ENCODE measurements at regions not wholly inside any gene's neighbourhood (a gene's known extent, or its start where the extent isn't known, plus 50 kb on each side); places are given as distances from the start of the nearest gene placed in this dataset.

DNA sequence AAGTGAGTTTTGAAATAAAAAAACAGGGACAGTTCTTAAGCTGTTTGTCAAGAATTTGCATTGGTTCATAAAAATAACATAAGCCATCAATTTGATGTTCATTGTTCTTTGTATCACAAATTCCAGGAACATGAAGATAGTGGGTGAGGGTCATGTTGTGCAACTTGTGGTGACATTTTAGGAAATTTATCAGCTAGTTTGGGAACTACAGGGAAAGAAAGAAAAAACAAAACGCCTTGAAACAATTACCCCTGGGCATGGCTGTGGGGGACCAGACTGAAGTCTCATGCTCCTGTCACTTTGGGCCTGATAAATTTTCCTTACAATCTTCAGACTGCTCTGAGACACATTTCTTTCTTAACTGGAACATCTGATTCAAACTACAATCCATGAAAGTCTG is 207.1 kb upstream of the CLINT1 start:
- TF ChIP-seq, protein P1, sequence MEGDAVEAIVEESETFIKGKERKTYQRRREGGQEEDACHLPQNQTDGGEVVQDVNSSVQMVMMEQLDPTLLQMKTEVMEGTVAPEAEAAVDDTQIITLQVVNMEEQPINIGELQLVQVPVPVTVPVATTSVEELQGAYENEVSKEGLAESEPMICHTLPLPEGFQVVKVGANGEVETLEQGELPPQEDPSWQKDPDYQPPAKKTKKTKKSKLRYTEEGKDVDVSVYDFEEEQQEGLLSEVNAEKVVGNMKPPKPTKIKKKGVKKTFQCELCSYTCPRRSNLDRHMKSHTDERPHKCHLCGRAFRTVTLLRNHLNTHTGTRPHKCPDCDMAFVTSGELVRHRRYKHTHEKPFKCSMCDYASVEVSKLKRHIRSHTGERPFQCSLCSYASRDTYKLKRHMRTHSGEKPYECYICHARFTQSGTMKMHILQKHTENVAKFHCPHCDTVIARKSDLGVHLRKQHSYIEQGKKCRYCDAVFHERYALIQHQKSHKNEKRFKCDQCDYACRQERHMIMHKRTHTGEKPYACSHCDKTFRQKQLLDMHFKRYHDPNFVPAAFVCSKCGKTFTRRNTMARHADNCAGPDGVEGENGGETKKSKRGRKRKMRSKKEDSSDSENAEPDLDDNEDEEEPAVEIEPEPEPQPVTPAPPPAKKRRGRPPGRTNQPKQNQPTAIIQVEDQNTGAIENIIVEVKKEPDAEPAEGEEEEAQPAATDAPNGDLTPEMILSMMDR (conservative IDR thresholded peaks at IDR 0.05), result no peak
- no peak for TF ChIP-seq EZH2 (IDR thresholded peaks at IDR 0.05; ENCODE audit: low read depth)
